GM23338 (cell line): ENCODE measurements at regions not wholly inside any gene's neighbourhood (a gene's known extent, or its start where the extent isn't known, plus 50 kb on each side); places are given as distances from the start of the nearest gene placed in this dataset.

Experiments used
- ATAC-seq: fragments of 200-7000 bp; cut with Tn5 transposase; 3 replicates; pipeline ENCODE4 v1.9.1; 2020
- DNase-seq: peaks from one replicate; pipeline ENCODE4 v3.0.0-alpha.2; 2015; ENCODE audit warnings: low spot score
- H2AFZ ChIP-seq: fragments of 200-600 bp; sonication (generic); 2 replicates; pipeline ENCODE4 v1.8.0; 2016; ENCODE audit warnings: antibody characterized with exemption, mild to moderate bottlenecking, moderate library complexity
- H3F3A ChIP-seq: fragments of 200-600 bp; sonication (generic); replicated peaks from 2 replicates; pipeline ENCODE4 v1.8.0; 2017; ENCODE audit warnings: antibody characterized with exemption, mixed run types, low read depth
- H3K27ac ChIP-seq: fragments of 200-600 bp; sonication (generic); 2 replicates; pipeline ENCODE4 v1.6.1; 2016; ENCODE audit warnings: low read depth
- H3K27me3 ChIP-seq: fragments of 200-600 bp; sonication (generic); 2 replicates; pipeline ENCODE4 v1.8.0; 2016; ENCODE audit warnings: mild to moderate bottlenecking, mixed run types, moderate library complexity; ENCODE audit not compliant: insufficient read depth
- H3K36me3 ChIP-seq: fragments of 200-600 bp; sonication (generic); 2 replicates; pipeline ENCODE4 v1.8.0; 2016; ENCODE audit warnings: mild to moderate bottlenecking; ENCODE audit not compliant: insufficient read depth
- H3K4me1 ChIP-seq: fragments of 200-600 bp; sonication (generic); 2 replicates; pipeline ENCODE4 v1.8.0; 2016; ENCODE audit warnings: mild to moderate bottlenecking, moderate library complexity; ENCODE audit not compliant: insufficient read depth
- H3K4me2 ChIP-seq: fragments of 200-600 bp; sonication (generic); 2 replicates; pipeline ENCODE4 v1.7.1; 2017; ENCODE audit warnings: mixed run types
- H3K4me3 ChIP-seq: fragments of 200-600 bp; sonication (generic); 2 replicates; pipeline ENCODE4 v1.6.1; 2016; ENCODE audit warnings: mixed run types
- H3K79me2 ChIP-seq: fragments of 200-600 bp; sonication (generic); replicated peaks from 2 replicates; pipeline ENCODE4 v1.8.0; 2017; ENCODE audit warnings: mild to moderate bottlenecking; ENCODE audit not compliant: insufficient read depth
- H3K9me2 ChIP-seq: fragments of 200-600 bp; sonication (generic); 2 replicates; pipeline ENCODE4 v1.8.0; 2017; ENCODE audit not compliant: insufficient read depth
- H4K20me1 ChIP-seq: fragments of 200-600 bp; sonication (generic); replicated peaks from 2 replicates; pipeline ENCODE4 v1.8.0; 2017; ENCODE audit warnings: mild to moderate bottlenecking; ENCODE audit not compliant: insufficient read depth
- H3K27ac Mint-ChIP-seq: 2 replicates; pipeline ENCODE4 v1.8.0; 2020; ENCODE audit warnings: inconsistent platforms, mild to moderate bottlenecking, moderate library complexity, mixed read lengths
- H3K27me3 Mint-ChIP-seq: 3 replicates; pipeline ENCODE4 v1.8.0; 2022; ENCODE audit warnings: low read depth, mild to moderate bottlenecking, moderate library complexity, mixed read lengths, inconsistent platforms; ENCODE audit not compliant: insufficient read depth, poor library complexity
- H3K36me3 Mint-ChIP-seq: 3 replicates; pipeline ENCODE4 v1.8.0; 2021; ENCODE audit warnings: low read depth, mild to moderate bottlenecking, inconsistent platforms, moderate library complexity, mixed read lengths
- H3K4me1 Mint-ChIP-seq: 3 replicates; pipeline ENCODE4 v1.8.0; 2020; ENCODE audit warnings: mild to moderate bottlenecking, inconsistent platforms, mixed read lengths
- H3K4me3 Mint-ChIP-seq: 3 replicates; pipeline ENCODE4 v1.8.0; 2021; ENCODE audit warnings: moderate library complexity, mild to moderate bottlenecking, inconsistent platforms, mixed read lengths
- H3K9me3 Mint-ChIP-seq: 3 replicates; pipeline ENCODE4 v1.8.0; 2020; ENCODE audit warnings: moderate library complexity, mild to moderate bottlenecking, inconsistent platforms, mixed read lengths
- CREB1 ChIP-seq: fragments of 250-450 bp; sonication (Bioruptor Pico); IDR thresholded peaks from 2 replicates; pipeline ENCODE4 v1.5.0; 2020; ENCODE audit warnings: low read depth, mild to moderate bottlenecking, moderate library complexity
- EZH2 ChIP-seq: fragments of 200-600 bp; sonication (generic); IDR thresholded peaks from one replicate; pipeline ENCODE4 v1.8.0; 2017; ENCODE audit warnings: antibody characterized with exemption, mild to moderate bottlenecking, low read depth; ENCODE audit not compliant: unreplicated experiment
- EZH2phosphoT487 ChIP-seq: fragments of 200-600 bp; sonication (generic); IDR thresholded peaks from one replicate; pipeline ENCODE4 v1.8.1; 2018; ENCODE audit warnings: antibody characterized with exemption; ENCODE audit not compliant: unreplicated experiment
- NANOG ChIP-seq: IDR thresholded peaks from 2 replicates; pipeline ENCODE4 v1.6.1; 2016; ENCODE audit warnings: antibody characterized with exemption, borderline replicate concordance
- POLR2AphosphoS5 ChIP-seq: IDR thresholded peaks from 2 replicates; pipeline ENCODE4 v1.6.1; 2016; ENCODE audit warnings: antibody characterized with exemption, low read depth
- STAT1 ChIP-seq: IDR thresholded peaks from one replicate; pipeline ENCODE4 v1.6.1; 2016; ENCODE audit warnings: antibody characterized with exemption; ENCODE audit not compliant: unreplicated experiment
- ZNF114 ChIP-seq: fragments of 250-450 bp; sonication (Bioruptor Pico); IDR thresholded peaks from 2 replicates; pipeline ENCODE4 v1.5.0; 2020; ENCODE audit warnings: mild to moderate bottlenecking, moderate library complexity
- TF ChIP-seq, protein P1 (sequence below): IDR thresholded peaks from 2 replicates; pipeline ENCODE4 v1.6.1; 2016; ENCODE audit warnings: antibody characterized with exemption
- TF ChIP-seq, protein P2 (sequence below), 2 experiments: fragments of 200-600 bp in 1 of 2; sonication (generic) in 1 of 2; conservative IDR thresholded peaks; 2 replicates each; pipeline versions ENCODE4 v1.5.1 to v1.6.1; 2016 to 2017; ENCODE audit warnings: antibody characterized with exemption in 2 of 2, low read depth in 2 of 2, mild to moderate bottlenecking in 2 of 2, moderate library complexity in 1 of 2
- TF ChIP-seq, protein P3 (sequence below): IDR thresholded peaks from one replicate; pipeline ENCODE4 v1.6.1; 2018; ENCODE audit warnings: antibody characterized with exemption; ENCODE audit not compliant: unreplicated experiment

DNA sequence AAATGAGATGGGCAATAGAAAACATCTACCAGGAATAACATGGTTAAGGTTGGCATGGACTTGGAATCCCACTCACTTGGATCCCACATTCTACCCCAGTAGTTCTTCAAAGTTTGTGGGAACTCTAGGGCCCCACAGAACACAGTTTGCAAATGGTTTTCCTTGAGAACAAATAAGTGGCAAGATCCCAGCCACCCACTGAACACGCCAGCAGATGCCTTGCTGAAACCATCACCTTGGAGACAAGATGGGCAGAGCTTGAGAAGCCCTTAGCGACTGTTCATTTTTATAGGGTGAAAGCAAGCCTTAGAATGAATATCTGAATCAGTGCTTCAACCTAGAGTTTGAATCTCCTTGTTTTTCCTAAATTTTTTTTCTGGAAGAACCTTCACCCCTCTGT is 349.1 kb downstream of the RPS24 start:
- Mint-ChIP-seq H3K4me1 (peaks cover 6% of the 10 kb centered on the region; the same call in 2 of the 3 replicates), H3K36me3 (0 out of 3 replicates have a peak, but pooled peaks cover 3% of the 10 kb centered on the region), H3K27ac (no peak overlapping the region), H3K4me3 (no peak overlapping the region), H3K27me3 (peaks cover 5% of the 10 kb centered on the region), H3K9me3 (peaks cover 9% of the 10 kb centered on the region; the same call in 2 of the 3 replicates)
- Histone ChIP-seq H3F3A (no peaks in the 10 kb centered on the region), H3K79me2 (no peaks in the 10 kb centered on the region), H4K20me1 (no peaks in the 10 kb centered on the region), H3K4me1 (no peaks in the 10 kb centered on the region), H3K4me3 (no peak overlapping the region), H2AFZ (no peak overlapping the region), H3K36me3 (no peaks in the 10 kb centered on the region), H3K4me2 (no peak overlapping the region), H3K27ac (no peak overlapping the region), H3K27me3 (no peaks in the 10 kb centered on the region), H3K9me2 (no peaks in the 10 kb centered on the region)
- no peak for DNase-seq
- TF ChIP-seq POLR2AphosphoS5 (no peak), NANOG (no peak), STAT1 (no peak), CREB1 (CRISPR knock-in tag) (no peak), EZH2 (no peak)
- no peak for ATAC-seq

DNA sequence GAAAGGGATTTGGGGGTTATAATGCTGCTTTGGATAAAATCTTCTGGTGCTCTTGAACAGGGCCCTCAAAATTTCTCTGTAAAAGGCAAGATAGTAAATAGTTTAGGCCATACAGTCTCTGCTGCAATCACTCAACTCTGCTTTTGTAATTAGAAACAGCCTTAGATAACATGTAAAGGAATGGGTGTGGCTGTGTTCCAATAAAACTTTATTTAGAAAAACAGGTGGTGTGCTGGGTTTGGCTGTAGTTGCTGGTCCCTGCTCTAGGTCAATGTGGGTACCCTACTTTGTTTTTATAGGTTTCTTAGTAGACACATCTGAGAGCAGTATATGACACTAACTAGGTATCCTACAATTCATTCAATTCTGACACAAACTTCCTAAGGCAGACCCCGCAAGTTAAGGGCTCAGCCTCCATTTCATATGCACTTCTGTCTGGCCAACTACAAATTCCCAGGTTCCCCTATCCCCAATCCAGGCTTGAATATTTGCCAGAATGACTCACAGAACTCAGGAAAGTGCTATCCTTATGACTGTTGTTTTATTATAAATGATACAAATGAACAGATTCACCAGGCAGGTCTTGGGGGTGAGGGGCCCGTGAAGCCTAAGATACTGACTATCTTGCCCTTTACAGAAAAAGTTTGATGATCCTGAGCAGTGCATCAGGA is 349.9 kb downstream of the RPS24 start:
- Mint-ChIP-seq H3K9me3 (peaks cover 9% of the 10 kb centered on the region; the same call in 2 of the 3 replicates), H3K27me3 (peaks cover 5% of the 10 kb centered on the region), H3K4me3 (no peak overlapping the region), H3K36me3 (0 out of 3 replicates have a peak, but pooled peaks cover 3% of the 10 kb centered on the region), H3K4me1 (peaks cover 6% of the 10 kb centered on the region; the same call in 2 of the 3 replicates), H3K27ac (no peak overlapping the region)
- H3K36me3 ChIP-seq: no peaks in the 10 kb centered on the region
- DNase-seq: no peak
- no peaks in the 10 kb centered on the region for H3K4me1 ChIP-seq
- H3K9me2 ChIP-seq: no peaks in the 10 kb centered on the region
- no peaks in the 10 kb centered on the region for H3F3A ChIP-seq
- H3K79me2 ChIP-seq: no peaks in the 10 kb centered on the region
- H2AFZ ChIP-seq: no peak overlapping the region
- no peak overlapping the region for H3K4me2 ChIP-seq
- ATAC-seq: no peak
- H3K27ac ChIP-seq: no peak overlapping the region
- H3K4me3 ChIP-seq: no peak overlapping the region
- no peaks in the 10 kb centered on the region for H4K20me1 ChIP-seq
- H3K27me3 ChIP-seq: no peaks in the 10 kb centered on the region
- TF ChIP-seq, protein P1, sequence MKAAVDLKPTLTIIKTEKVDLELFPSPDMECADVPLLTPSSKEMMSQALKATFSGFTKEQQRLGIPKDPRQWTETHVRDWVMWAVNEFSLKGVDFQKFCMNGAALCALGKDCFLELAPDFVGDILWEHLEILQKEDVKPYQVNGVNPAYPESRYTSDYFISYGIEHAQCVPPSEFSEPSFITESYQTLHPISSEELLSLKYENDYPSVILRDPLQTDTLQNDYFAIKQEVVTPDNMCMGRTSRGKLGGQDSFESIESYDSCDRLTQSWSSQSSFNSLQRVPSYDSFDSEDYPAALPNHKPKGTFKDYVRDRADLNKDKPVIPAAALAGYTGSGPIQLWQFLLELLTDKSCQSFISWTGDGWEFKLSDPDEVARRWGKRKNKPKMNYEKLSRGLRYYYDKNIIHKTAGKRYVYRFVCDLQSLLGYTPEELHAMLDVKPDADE: no peak
- TF ChIP-seq, protein P2, sequence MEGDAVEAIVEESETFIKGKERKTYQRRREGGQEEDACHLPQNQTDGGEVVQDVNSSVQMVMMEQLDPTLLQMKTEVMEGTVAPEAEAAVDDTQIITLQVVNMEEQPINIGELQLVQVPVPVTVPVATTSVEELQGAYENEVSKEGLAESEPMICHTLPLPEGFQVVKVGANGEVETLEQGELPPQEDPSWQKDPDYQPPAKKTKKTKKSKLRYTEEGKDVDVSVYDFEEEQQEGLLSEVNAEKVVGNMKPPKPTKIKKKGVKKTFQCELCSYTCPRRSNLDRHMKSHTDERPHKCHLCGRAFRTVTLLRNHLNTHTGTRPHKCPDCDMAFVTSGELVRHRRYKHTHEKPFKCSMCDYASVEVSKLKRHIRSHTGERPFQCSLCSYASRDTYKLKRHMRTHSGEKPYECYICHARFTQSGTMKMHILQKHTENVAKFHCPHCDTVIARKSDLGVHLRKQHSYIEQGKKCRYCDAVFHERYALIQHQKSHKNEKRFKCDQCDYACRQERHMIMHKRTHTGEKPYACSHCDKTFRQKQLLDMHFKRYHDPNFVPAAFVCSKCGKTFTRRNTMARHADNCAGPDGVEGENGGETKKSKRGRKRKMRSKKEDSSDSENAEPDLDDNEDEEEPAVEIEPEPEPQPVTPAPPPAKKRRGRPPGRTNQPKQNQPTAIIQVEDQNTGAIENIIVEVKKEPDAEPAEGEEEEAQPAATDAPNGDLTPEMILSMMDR (conservative IDR thresholded peaks at IDR 0.05; ENCODE audit: low read depth in 2 of 2): no peak
- TF ChIP-seq ZNF114: no peak
- no peak for TF ChIP-seq CREB1 (CRISPR knock-in tag)
- TF ChIP-seq, protein P3, sequence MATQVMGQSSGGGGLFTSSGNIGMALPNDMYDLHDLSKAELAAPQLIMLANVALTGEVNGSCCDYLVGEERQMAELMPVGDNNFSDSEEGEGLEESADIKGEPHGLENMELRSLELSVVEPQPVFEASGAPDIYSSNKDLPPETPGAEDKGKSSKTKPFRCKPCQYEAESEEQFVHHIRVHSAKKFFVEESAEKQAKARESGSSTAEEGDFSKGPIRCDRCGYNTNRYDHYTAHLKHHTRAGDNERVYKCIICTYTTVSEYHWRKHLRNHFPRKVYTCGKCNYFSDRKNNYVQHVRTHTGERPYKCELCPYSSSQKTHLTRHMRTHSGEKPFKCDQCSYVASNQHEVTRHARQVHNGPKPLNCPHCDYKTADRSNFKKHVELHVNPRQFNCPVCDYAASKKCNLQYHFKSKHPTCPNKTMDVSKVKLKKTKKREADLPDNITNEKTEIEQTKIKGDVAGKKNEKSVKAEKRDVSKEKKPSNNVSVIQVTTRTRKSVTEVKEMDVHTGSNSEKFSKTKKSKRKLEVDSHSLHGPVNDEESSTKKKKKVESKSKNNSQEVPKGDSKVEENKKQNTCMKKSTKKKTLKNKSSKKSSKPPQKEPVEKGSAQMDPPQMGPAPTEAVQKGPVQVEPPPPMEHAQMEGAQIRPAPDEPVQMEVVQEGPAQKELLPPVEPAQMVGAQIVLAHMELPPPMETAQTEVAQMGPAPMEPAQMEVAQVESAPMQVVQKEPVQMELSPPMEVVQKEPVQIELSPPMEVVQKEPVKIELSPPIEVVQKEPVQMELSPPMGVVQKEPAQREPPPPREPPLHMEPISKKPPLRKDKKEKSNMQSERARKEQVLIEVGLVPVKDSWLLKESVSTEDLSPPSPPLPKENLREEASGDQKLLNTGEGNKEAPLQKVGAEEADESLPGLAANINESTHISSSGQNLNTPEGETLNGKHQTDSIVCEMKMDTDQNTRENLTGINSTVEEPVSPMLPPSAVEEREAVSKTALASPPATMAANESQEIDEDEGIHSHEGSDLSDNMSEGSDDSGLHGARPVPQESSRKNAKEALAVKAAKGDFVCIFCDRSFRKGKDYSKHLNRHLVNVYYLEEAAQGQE: no peak
- no peak for TF ChIP-seq EZH2
- TF ChIP-seq STAT1: no peak
- TF ChIP-seq EZH2phosphoT487: no peak
- no peak for TF ChIP-seq POLR2AphosphoS5
